ENCODE measurements at regions not wholly inside any gene's neighbourhood (a gene's known extent, or its start where the extent isn't known, plus 50 kb on each side); places are given as distances from the start of the nearest gene placed in this dataset.

GRCh38 chr2:106041150-106041549 lies 153.0 kb downstream of the UXS1 start:
- no peak for DNase-seq (ENCODE audit: low spot score)

DNA sequence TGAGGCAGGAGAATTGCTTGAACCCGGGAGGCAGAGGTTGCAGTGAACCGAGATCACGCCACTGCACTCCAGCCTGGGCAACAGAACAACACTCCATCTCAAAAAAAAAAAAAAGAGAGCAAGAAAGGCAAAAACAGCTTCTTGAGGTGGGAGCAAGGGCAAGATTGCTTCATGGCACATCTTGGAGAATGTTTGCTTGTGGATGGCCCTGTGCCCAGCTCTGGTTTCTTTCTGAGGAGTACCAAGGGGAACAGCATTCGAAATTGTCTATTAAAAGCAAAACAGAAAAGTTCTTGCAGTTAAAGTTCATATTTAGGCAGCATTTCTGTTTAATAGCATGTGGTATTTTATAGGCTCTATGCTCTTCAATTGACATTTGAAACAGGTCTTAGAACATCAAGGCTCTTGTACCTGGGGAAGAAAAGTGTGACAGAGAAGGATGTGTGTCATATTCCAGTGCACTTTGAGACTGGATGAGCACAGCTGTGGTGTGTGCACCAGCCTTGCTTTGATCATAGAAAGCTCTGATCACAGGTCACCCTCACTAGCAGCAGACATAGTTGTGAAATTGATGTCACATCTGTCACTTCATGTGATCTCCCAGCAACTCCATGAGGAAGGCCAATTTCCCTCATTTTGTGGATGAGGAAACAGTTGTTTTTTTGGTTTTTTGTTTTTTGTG lies 154.3 kb downstream of the UXS1 start:
- no peak for DNase-seq (ENCODE audit: low spot score)

DNA sequence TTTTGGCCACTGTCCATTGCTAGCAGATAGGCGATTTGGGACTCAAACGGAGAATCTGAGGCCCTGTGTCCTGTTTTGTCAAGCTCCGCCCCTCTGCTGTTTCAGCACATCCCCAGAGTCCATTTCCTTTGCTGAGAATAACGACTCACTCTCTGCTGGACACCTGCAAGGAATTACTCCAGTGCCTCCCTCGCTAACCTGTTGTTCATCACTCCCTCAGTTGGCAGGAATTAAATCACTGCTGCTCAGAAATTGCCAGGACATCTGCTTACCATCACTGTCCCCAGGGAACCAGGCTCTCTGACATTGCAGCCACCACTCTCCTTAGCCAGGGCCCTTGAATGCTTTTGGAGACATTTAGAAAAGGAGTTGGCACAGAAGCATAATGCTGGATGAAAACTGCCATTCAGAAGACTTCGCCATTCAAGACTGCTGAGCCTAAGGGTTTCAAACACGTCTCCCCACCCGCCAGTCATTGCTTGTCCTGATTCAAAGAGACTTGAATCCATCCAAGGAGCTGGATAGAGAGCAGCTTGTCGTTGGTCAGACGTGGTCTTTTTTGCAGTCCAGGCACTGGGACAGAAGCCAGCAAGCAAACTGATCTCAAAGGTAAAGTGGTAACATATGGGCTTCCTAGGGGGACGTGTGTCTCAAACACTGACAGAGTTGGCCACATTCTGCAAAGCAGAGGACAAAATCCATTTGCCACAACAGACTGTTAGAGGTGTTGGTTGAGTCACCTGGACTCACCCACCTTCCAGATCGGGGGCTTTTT lies 155.3 kb downstream of the UXS1 start:
- DNase-seq (ENCODE audit: low spot score): no peak

GRCh38 chr2:106037932-106038331 lies 156.2 kb downstream of the UXS1 start:
- DNase-seq (ENCODE audit: low spot score): no peak

DNA sequence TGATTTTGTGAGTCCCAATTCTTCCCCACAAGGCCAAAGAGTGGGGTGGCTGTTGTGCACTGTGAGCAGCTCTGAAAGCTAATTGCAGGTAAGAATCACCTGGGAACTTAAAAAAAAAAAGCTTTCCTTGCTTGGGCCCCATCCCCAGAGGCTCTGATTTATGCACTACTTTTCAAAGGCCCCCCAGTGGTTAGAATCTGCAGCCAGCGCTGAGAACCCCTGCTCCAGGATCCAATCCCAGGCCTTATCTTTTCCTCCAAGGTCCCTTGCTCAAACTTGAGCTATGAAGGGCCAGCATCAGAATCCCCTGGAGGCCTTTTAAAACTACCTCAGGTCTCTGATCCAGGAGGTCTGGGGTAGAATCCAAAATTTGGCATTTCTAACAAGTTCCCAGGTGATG lies 156.8 kb downstream of the UXS1 start:
- DNase-seq (ENCODE audit: low spot score): no peak

GRCh38 chr2:106034325-106034724 lies 159.8 kb downstream of the UXS1 start:
- no peak for DNase-seq (ENCODE audit: low spot score)

- DNase-seq (ENCODE audit: low spot score): no peak
Observed at GRCh38 chr2:106032676-106033075, 161.4 kb downstream of the UXS1 start.

DNA sequence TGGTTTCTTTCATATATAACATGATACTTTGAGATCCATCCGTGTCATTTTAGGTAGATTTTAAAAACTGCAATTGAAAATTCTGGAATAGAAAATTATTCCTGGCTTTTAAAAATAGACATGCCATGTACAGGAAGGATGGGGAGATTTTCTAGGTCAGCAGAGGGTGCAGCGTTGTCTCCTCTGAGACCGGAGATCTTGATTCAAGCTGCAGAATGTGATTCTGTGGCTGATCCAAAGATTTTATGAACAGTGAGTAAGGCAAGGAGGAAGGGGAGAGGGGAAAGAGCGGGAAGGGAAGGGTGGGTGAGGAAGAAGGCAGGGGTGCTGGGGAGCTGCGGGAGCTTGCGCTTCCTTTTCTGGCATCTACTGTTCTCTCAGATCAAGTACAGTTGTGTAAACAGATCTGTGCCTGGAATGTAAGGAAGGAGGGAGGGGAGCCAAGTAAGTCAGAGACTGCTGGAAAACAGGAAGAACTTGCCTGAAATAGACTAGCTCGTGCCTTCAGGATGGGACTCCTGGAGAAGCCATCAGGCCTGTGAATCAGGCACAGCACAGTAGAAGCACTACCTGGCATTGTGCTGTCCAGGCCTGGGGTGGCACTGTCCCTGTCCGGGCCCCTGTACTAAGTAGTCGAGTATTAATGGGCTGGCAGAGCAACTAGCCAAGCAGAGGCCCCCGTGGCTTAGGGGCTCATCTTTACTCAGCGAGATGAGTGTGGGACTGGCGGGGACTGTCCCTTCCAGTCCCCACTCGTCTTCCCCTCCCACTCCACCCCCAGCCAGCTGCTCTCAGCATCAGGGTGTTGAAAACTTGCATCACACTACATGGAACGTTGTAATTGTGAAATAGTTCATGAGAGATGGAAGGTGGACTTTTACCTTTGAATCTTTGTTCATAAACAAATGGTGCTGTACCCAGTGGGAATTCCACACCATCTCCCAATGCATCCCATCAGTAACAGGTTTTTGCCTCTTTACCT lies 163.5 kb downstream of the UXS1 start:
- no peak for DNase-seq (ENCODE audit: low spot score)

DNA sequence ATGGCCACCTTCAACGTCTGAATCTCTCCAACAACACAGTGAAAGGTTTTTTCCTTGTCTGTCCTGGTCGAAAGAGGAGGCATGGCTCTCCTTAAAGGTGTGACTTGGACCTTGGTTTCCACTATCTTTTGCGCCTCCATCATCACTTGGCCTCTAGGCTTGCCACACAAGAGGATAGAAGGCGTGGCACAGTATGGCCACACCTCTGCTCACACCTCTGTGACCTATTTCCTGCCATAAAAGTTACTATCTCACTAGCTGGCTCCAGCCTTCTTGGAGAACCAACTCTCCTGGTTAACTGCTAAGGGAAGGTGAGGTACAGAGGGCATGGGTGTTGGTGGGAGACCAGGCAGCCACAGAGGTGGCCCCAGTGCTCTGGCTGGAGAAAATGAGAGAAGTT lies 165.9 kb downstream of the UXS1 start:
- DNase-seq (ENCODE audit: low spot score): no peak

DNA sequence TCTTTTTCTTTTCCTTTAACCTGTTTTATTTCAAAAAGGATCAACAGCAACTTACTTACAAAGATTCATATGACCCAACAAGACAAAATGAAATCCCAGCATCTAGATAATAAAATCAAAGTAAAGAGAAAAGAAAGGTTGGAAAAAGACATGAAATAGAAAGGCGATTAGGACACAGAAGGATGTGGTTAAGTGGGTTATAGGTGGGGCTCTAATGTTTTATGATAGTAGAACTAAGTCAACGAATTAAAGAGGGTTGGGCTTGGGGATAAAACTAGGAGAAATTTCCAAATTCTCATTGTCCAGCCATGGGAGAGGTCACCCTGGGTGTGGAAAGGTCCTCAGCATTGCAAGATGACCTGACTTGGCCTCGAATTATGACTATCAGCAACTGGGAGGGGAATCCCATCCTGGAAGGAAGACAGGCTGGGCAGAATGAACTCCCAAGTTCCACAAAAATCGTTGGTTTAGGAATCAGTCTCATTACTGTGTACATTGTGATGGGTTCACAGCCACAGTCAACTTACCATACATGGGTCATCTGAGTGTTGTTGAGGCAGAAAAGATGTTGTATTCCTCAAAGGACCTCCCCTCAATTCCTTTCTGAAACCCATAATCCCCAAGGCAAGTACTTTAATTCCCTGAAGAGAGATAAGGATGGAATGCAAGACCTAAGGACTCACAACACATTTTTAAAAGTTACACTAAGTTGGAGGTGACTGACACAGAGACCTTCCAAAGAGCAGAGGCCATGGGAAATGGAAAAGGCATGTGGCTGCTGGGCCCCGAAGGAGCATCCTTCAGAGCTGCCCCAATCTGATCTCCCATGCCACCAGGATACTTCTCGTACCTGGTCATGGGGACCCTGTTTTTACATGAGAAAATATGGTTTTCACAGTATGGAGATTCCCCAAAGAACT lies 167.6 kb downstream of the UXS1 start:
- no peak for DNase-seq (ENCODE audit: low spot score)

DNA sequence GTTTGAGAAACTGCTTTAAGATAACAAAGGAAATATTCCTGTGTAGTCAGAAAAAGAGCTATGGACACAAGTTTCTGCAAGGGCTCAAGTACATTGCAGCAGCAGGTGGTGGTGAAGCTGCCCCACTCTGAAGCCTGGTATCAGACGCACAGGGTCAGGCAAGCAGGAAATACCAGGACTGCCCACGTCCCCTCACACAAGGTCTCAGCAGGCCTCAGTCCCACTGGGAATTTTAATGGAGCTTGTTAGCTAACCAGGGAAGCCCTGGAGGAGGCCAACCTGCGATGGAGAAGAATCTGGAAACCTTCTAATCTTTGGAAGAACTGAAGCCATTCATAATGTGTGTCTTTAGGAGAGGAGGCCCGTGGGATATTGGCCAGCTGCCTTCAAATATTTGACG lies 168.3 kb downstream of the UXS1 start:
- no peak for DNase-seq (ENCODE audit: low spot score)

GRCh38 chr2:106021662-106022028 lies 172.5 kb downstream of the UXS1 start:
- DNase-seq (ENCODE audit: low spot score): no peak

- no peak for DNase-seq (ENCODE audit: low spot score)
Observed at GRCh38 chr2:106020821-106021661, 173.1 kb downstream of the UXS1 start.

DNA sequence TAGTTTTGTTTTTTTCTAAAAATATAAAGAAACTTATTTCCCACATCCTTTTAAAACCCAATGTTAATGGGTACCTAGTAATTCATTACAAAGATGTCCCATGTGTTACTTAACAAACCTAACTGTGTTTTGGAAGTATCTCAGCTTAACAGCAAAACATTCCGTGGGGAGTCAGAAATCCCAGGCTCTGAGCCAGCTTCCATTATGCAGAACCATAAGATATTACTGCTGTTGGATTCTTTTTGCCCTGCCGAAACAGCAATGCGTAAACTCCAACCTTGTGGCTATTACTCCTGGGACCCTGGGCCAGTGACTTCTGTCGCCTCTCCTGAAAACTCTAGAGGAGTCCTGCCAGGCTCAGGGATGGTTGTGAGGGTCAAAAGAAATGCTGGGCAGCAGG lies 174.1 kb downstream of the UXS1 start:
- DNase-seq (ENCODE audit: low spot score): no peak

DNA sequence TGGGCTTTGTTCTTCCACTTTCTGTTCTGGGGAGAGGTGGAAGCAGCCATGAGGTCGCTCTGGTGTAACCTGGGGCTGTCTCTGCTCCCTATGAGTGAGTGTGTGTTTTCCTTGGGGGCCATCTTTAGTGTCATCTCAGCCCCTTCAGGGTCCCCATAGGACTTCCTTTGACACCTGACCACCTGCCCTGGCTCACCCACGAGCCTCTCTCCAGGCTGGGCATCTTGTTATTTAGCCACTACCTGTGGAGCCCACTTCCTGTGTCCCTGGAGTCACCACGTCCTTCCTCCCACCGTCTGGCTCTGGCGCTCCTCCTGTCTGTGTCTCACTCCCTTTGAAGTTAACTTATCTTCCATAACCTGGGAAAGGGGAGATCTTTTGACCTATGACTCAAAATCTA lies 176.0 kb downstream of the UXS1 start:
- DNase-seq (ENCODE audit: low spot score): no peak

GRCh38 chr2:106012591-106013347 lies 181.3 kb downstream of the UXS1 start:
- no peak for DNase-seq (ENCODE audit: low spot score)

DNA sequence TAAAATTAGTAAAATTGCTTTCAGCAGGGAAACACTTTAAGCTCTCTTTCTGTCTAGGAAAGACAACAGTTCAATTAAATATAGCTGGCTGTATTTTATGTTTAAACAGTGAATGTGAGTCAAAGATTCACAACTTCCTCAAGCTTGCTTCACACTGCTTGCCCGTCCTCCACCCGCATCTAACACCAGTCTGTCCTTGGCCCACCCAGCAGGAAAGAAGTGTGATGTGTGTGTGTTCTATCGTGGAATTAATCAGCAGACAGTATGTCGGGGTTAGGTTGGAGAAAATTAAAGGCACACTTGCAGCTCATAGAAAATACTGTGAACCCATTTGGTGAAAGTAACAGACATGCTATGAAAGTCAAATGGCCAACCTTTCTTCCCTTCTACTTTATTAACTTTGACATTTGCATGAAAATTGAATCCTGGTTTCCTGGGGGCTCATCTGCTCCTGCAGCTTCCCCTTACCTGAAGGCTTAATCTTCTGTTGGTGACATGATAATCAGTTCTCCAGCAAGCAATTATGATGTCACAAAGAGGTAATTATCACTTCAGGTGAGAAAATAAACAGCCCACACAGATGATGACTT lies 182.0 kb downstream of the UXS1 start:
- DNase-seq (ENCODE audit: low spot score): no peak

DNA sequence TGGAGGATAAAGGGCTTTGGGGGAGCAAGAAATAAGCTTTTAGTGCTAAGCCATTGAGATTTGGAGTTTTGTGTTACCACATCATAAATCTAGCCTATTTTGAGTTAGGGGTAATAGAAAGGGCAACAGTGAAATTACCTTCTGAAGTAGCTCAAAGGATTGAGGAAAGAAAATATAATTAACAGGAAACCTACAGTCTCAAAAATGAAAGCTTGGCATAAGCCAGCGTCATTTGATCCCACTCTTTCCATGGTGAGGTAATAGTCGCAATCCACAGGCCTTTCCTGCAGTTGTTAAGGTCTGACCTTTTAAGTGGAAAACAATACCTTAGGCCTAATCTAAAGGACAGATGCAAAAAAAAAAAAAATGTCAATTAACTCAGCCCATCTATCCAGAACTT lies 182.7 kb downstream of the UXS1 start:
- DNase-seq (ENCODE audit: low spot score): no peak

DNA sequence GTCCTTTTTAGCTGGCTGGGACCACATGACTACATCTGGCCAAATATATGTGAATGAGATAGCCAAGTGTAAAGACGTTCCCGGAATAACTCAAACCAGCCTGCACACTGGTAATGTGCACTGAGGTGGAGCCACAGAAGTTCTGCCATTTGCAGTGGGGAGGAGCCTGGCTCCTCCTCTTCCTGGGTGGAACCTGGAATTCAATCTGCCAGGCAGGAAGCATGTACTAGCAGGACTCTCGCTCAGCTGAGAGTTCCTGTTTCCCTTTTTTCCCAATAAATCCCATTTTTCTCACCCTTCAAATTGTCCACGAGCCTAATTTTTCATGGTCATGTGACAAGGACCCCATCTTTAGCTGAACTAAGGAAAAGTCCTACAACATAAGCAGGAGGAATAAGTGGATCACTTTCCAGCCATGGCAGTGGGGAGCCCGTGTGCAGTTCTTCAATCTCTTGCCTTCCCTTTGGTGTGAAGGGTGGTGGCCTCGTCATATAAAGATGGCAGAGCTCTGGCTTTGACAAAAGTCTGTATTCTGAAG lies 183.2 kb downstream of the UXS1 start:
- no peak for DNase-seq (ENCODE audit: low spot score)

Measured in D341Med (cell line).